GM10266 (cell line): ENCODE measurements at regions not wholly inside any gene's neighbourhood (a gene's known extent, or its start where the extent isn't known, plus 50 kb on each side); places are given as distances from the start of the nearest gene placed in this dataset.

Experiments
- DNase-seq: peaks from one replicate; pipeline ENCODE4 v3.0.0; 2012; ENCODE audit errors: extremely low spot score
- TF ChIP-seq, protein P1 (sequence below): IDR thresholded peaks from 2 replicates; pipeline ENCODE4 v1.5.1; 2012; ENCODE audit warnings: mild to moderate bottlenecking, low read depth; ENCODE audit not compliant: control insufficient read depth, insufficient read depth; ENCODE audit errors: missing control alignments

DNA sequence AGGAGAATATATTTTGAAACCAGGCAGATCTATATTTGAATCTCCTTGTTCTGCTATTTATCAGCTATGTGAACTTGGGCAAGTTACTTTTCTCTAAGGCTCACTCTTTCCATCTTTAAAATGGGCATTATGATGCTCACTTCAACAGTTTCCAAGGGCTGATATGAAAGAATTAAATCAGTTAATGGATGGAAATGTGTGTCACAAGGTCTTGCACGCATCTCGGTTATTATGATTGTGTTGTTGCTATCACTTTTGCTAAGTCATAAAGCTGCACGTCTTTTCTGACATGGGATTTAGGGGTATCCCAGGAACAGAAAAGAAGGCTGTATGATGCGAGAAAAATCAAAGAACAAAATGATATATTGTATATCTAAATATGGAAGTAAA lies 721.5 kb upstream of the TBX3 start:
- TF ChIP-seq, protein P1, sequence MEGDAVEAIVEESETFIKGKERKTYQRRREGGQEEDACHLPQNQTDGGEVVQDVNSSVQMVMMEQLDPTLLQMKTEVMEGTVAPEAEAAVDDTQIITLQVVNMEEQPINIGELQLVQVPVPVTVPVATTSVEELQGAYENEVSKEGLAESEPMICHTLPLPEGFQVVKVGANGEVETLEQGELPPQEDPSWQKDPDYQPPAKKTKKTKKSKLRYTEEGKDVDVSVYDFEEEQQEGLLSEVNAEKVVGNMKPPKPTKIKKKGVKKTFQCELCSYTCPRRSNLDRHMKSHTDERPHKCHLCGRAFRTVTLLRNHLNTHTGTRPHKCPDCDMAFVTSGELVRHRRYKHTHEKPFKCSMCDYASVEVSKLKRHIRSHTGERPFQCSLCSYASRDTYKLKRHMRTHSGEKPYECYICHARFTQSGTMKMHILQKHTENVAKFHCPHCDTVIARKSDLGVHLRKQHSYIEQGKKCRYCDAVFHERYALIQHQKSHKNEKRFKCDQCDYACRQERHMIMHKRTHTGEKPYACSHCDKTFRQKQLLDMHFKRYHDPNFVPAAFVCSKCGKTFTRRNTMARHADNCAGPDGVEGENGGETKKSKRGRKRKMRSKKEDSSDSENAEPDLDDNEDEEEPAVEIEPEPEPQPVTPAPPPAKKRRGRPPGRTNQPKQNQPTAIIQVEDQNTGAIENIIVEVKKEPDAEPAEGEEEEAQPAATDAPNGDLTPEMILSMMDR: no peak
- no peak for DNase-seq

DNA sequence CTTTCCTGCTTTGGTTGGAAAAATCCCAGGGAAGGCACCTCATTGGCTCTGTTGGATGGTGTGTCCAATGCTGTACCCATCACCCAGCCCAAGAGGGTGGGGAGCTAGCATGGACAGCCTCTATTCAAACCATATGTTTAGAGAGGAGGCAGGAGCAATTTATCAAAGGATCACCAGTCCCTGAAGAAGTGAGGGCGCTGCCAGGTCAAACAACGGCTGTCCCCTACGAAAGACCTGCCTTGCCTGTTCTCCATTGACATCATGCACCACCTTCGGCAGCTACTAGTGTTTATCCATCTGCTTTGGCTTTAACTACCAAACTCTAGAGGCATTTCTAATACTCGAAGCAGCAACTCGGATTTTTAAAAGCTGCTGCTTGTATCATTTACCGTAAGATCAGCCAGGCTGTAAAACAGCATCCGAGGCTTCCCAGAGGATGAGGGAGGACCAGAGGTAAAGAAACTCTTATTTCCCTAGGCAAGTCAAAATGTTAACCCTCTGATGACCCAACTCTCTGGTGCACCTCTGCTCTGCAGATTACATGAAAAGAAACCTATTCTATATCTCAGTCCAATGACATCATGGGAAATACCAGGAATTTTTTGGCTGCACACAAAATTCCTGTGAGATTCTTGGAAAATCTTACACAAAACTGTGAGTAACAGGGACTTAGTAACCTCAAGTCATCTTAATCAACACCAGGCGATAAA lies 720.9 kb upstream of the TBX3 start:
- no peak for DNase-seq
- TF ChIP-seq, protein P1: no peak

DNA sequence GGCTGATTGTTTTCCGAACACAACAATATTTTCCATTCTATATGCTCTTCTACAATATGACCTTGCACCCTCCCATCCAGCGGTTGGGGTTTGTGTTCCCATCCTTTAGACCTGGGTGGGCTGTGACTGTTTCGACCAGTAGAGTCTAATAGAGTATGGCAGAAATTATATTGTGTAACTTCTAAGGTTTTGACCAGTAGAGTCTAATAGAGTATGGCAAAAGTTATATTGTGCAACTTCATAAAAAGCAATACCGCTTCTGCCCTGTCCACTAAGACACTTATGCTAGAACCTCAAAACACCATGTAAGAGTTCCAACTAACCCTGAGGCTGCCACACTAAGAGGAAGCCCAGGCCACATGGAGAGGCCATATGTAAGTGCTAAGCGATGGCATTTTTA lies 719.7 kb upstream of the TBX3 start:
- no peak for DNase-seq
- TF ChIP-seq, protein P1: no peak

DNA sequence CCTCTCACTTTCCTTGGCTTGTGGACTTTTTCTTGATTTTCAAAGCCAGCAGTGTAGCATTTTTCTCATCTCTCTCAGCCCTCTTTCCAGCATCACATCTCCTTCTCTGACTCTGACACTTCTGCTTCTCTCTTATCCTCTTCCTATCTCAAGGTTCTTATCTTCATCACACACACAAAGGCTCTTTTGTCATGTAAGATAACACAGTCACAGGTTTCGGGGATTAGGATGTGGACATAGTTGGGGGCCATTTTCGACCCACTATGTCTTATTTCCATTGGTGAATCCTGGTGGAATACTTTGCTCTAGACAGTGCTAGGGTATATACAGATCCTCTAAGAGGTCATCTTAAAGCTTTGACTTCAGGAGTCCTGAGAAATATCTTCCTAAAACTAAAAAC lies 719.3 kb upstream of the TBX3 start:
- no peak for DNase-seq
- TF ChIP-seq, protein P1: no peak

DNA sequence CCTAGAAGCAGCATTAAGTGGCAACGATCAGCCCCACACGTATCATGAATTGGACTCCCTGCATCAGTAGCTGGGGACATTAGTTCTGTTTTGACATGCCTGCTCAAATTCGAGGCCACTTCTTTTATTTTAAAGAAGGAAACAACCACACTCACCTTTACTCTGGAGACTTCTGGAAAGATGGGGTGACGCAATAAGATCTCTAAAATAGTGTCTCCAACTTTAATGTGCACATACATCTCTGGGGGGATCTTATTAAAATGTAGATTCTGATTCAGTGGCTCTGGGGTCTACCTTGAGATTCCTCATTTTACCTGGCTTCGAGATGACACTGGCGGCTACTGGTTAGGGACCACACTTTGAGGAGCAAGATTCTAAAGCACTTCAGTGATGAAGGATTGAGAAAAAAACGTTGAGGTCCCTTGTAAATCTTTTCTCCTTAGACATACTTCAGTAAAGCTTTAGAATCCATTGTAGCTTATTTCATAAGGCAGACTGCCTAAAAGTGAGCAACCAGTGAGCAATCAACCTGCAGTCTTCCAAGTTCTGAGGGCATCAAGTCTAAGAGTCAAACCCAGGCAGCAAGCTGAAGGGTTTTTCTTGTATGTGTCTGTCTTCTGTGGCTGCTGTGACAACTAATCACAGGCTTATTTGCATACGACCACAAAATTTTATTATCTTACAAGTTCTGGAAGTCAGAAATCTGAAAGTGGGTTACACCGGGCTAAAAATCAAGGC lies 718.6 kb upstream of the TBX3 start:
- no peak for DNase-seq
- TF ChIP-seq, protein P1: no peak

DNA sequence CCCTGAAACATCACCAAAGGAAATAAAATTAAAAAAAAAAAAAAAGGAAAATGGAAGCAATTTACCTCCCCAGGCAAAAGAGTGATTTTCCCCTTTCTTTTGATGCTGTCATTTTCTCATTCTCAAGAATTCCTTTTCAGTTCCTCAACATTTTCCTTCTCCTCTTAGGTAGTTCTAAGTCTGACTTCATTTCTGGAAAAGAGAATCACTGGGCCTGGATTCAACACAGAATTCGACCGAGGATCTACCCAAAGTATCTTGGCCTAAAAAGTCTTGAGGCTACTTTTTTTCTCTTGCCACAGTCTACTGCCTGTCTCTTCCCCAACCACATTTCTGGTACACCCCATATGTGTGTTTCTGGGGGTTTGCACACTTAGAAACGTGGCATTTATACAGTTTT lies 717.8 kb upstream of the TBX3 start:
- no peak for DNase-seq
- TF ChIP-seq, protein P1: no peak

DNA sequence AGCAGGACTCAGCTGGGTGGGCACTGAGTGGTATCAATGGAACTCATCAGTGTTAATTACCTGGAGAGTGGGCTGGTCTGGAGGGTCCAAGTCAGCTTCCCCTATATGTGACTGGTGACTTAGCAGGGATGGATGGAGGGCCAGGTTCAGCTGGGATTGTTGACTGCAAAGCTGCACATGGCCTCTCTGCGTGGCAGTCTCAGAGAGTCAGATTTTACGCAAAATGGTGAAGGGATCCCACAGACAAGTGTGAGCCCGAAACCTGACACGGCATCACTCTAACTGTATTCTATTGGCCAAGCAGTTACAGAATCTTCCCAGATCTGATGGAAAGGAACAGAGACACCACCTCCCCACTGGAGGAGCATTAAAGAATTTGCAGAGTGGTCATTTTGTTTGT lies 716.0 kb upstream of the TBX3 start:
- TF ChIP-seq, protein P1: no peak
- no peak for DNase-seq
